Epithelial cell of esophagus (primary cell): ENCODE measurements at regions not wholly inside any gene's neighbourhood (a gene's known extent, or its start where the extent isn't known, plus 50 kb on each side); places are given as distances from the start of the nearest gene placed in this dataset.
"Not testable (repeated sequence)": the region's sequence is repeated elsewhere in the genome, so short reads cannot be mapped to it uniquely, and the experiment has no call there.

Source experiments
- DNase-seq: peaks from one replicate; pipeline ENCODE4 v3.0.0; 2010; ENCODE audit warnings: low read depth
- H3K4me3 ChIP-seq: 2 replicates; pipeline ENCODE4 v1.5.1; 2011; ENCODE audit warnings: mild to moderate bottlenecking, low read length, control low read depth
- TF ChIP-seq, protein P1 (sequence below): IDR thresholded peaks from 2 replicates; pipeline ENCODE4 v1.5.1; 2011; ENCODE audit warnings: low read depth, mild to moderate bottlenecking, low read length, control low read depth, inconsistent platforms; ENCODE audit not compliant: insufficient read depth; ENCODE audit errors: missing control alignments

DNA sequence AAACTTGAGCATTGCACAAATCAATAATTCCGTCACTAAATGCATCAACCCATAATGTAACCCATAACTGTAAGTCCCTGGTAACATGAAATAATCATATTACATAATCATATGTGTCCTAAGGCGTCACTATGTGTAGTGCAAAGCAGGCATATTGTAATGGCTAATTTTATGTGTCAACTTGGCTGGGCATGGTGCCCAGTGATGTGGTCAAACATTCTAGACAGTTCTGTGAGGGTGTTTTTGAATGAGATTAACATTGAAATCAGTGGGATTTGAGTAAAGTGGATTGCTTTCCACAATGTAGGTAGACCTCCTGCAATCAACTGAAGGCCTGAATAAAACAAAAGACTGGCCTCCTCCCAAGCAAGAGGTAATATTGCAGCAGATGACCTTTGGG, 794.4 kb upstream of the ACO1 start:
- TF ChIP-seq, protein P1, sequence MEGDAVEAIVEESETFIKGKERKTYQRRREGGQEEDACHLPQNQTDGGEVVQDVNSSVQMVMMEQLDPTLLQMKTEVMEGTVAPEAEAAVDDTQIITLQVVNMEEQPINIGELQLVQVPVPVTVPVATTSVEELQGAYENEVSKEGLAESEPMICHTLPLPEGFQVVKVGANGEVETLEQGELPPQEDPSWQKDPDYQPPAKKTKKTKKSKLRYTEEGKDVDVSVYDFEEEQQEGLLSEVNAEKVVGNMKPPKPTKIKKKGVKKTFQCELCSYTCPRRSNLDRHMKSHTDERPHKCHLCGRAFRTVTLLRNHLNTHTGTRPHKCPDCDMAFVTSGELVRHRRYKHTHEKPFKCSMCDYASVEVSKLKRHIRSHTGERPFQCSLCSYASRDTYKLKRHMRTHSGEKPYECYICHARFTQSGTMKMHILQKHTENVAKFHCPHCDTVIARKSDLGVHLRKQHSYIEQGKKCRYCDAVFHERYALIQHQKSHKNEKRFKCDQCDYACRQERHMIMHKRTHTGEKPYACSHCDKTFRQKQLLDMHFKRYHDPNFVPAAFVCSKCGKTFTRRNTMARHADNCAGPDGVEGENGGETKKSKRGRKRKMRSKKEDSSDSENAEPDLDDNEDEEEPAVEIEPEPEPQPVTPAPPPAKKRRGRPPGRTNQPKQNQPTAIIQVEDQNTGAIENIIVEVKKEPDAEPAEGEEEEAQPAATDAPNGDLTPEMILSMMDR, result no peak
- H3K4me3 ChIP-seq, result no peak overlapping the region
- peak; percentile 72 for DNase-seq

DNA sequence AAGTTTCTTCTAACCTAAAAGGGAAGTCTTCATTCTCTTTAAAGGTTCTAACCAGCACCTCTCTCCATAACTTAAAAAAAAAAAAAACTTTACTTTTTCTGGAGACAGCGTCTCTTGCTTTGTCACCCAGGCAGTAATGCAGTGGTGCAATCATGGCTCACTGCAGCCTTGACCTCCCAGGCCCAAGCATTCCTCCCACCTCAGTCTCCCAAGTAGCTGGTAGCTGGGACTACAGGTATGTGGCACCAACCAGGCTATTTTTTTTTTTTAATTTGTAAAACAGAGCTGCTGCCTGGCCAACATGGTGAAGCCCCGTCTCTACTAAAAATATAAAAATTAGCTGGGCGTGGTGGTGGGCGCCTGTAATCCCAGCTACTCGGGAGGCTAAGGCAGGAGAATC, 787.4 kb upstream of the ACO1 start:
- H3K4me3 ChIP-seq, DNase-seq: not testable (repeated sequence)

DNA sequence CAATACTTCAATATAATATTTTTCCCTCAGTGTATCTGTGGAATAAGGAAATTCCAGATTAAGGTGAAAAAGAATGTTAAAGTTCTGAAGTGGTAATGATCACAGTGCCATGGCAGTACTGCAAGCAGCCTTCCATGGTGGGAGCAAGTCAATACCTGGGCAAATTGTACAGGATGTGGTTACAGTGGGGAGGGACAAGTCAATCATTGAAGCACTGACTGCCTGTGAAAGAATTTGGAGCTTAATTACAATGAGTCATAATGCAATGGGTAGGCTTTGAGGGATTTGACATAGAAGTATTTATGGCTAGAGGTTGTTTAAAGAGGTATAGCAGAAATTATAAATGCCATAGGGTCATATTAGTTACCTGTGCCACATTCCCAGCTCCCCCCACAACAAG, 786.5 kb upstream of the ACO1 start:
- DNase-seq, result peak; percentile 94
- no peak overlapping the region for H3K4me3 ChIP-seq
- TF ChIP-seq, protein P1, result no peak

DNA sequence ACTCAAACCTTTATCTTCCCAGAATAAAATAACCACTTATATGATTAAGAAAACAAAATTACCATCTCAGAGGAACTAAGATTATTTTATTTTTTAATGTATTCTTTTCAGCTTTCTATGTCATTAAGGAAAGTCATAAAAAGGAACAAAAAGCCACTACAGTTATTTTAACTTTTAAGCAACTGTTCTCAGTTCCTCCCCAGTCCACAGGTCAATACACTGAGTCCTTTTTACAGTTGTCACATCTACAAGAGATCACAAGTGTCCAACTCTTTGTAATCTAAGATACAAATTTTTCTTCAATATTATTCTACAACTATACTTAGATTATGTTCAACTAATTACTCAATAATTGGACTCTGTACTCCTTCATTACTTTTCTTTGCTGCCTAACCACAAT, 782.8 kb upstream of the ACO1 start:
- H3K4me3 ChIP-seq, result no peak overlapping the region
- DNase-seq, result no peak
- TF ChIP-seq, protein P1, result no peak

DNA sequence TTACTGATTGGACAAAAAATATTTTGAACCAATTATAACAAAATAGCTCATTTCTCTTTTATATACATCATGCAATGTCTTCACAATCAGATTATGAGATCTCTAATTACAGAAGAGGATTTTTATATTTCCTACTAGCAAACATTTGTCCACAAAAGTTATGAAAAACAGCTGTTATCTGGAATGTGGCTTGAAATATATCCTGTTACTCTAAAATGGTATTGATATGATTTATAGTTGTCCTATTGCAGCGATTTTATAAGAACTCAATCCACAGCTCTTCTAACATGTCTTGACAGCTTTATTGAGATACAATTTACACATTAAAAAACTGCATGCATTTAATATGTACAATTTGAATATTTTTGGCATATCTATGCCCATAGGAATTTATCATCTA, 779.9 kb upstream of the ACO1 start:
- DNase-seq, result no peak
- no peak overlapping the region for H3K4me3 ChIP-seq
- TF ChIP-seq, protein P1, result no peak

DNA sequence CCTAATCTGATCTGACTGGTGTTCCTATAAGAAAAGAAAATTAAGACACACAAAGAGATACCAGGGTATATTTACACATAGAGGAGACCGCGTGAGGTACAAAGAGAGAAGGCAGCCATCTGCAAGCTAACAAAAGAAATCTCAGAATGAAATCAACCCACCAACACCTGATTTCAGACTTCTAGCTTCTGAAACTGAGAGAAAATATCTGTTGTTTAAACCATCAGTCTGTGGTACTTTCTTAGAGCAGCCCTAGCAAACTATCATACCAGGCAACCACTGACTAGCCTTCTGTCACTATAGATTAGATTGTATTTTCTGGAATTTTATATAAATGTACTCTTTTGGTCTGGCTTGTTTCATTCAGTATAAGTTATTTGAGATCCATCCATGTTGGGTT, 779.3 kb upstream of the ACO1 start:
- TF ChIP-seq, protein P1, result no peak
- no peak for DNase-seq

DNA sequence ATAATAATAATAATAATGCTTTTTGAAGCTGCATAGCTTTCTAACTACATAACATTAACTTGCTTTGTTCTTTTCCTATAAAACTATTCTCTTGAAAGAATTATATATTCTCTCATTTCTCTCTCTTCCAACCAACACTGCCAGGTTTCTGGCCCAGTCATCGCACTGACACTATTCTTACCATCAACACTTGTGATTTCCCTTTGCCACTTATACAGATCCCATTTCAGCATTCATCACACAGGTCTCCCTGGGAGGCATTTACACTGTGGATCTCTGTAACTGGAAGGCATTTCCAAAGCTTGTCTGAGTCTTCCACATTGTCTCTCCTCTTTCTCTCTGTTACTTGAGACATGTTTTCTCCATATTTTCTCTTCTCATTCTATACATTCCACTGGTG, 777.8 kb upstream of the ACO1 start:
- H3K4me3 ChIP-seq, result no peak overlapping the region
- no peak for DNase-seq
- TF ChIP-seq, protein P1, result no peak

More for the DNA sequence above, 779.3 kb upstream of the ACO1 start:
- H3K4me3 ChIP-seq, result no peak overlapping the region

DNA sequence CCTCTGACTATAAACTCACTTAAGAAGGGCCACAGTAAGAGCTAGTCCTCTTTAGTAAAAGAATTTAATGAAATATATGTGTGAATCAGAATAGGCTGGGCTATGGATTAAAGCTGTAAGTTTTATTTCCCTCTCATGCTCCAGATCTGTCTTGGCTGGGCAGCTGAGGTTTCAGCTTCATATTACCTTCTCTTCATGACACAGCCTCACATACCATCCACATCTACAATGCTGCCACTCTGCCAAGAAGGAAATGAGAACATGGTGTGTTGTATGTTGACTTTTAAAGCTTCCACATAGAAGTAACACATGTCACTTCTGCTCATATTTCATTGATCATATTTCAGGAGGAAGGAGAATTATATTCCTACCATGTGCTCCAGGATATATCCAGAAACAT, 776.0 kb upstream of the ACO1 start:
- H3K4me3 ChIP-seq, result no peak overlapping the region
- TF ChIP-seq, protein P1, result no peak
- DNase-seq, result peak; percentile 79
